ENCODE measurements at regions not wholly inside any gene's neighbourhood (a gene's known extent, or its start where the extent isn't known, plus 50 kb on each side); places are given as distances from the start of the nearest gene placed in this dataset.
"Not testable (repeated sequence)": the region's sequence is repeated elsewhere in the genome, so short reads cannot be mapped to it uniquely, and the experiment has no call there.

DNA sequence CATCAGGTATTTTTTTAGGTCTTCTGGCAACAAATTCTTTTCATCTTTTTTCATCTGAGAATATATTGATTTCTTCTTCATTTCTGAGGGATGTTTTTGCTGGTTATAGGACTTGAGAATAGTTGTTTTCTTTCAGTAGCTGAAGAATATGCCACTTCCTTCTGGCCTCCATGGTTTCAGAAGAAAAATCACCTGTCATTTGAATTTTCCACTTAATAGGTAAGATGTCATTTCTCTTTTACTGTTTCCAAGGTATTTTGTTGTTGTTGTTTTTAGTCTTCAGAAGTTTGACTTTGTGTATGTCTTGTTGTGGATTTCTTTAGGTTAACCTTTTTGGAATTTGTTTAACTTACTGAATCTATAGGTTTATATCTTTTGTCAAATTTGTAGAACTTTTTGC lies 257.8 kb upstream of the AMIGO2 start:
- Histone ChIP-seq H3K4me3 (replicated peaks in 1 of 3; ENCODE audit: insufficient read depth in 1 of 3, low read depth in 2 of 3, low read length in 3 of 3) (no peak overlapping the region), H3K9me3 (ENCODE audit: low read length) (no peaks in the 10 kb centered on the region), H3K4me2 (ENCODE audit: low read depth, low read length) (no peak overlapping the region), H2AFZ (ENCODE audit: low read length) (no peak overlapping the region), H3K9ac (ENCODE audit: insufficient read depth, low read depth, low read length) (no peak overlapping the region), H3K79me2 (ENCODE audit: insufficient read depth, low read length) (no peaks in the 10 kb centered on the region), H3K27me3 (ENCODE audit: control insufficient read depth in 1 of 2, insufficient read depth in 2 of 2, low read length in 2 of 2) (no peaks in the 10 kb centered on the region), H3K36me3 (replicated peaks in 1 of 2; ENCODE audit: control insufficient read depth in 1 of 2, insufficient read depth in 2 of 2, low read length in 2 of 2) (no peaks in the 10 kb centered on the region), H4K20me1 (ENCODE audit: insufficient read depth, low read length) (no peaks in the 10 kb centered on the region), H3K27ac (ENCODE audit: extremely low read length, insufficient read depth, low read length) (no peak overlapping the region), H3K4me1 (ENCODE audit: insufficient read depth, low read length) (no peaks in the 10 kb centered on the region)
- intact Hi-C loops (cut with micrococcal nuclease; ENCODE audit: unreplicated experiment) (no loop called here), in situ Hi-C loops (cut with HindIII; ENCODE audit: extremely low pct_ligation_motif_present, low pct_unique_long_range_greater_than_20kb) (no loop called here)
- ChIA-PET POLR2A (no interaction called here), CTCF (ENCODE audit: low intra/inter-chr PET ratio, low total read pairs) (no interaction called here)
- DNase-seq (ENCODE audit: low spot score): no peak
- ATAC-seq: no peak
- no TSS peak for BruUV-seq (replicated peaks)
- no peak for FAIRE-seq
- TF ChIP-seq SRSF1 (optimal IDR thresholded peaks at IDR 0.05; ENCODE audit: low read depth, low read length) (no peak), ZBTB2 (CRISPR knock-in tag; IDR thresholded peaks at IDR 0.05; ENCODE audit: low read depth) (no peak), SPEN (CRISPR knock-in tag; IDR thresholded peaks at IDR 0.05; ENCODE audit: low read depth) (no peak), FOXO1 (CRISPR knock-in tag; IDR thresholded peaks at IDR 0.05) (no peak), GPBP1L1 (CRISPR knock-in tag; IDR thresholded peaks at IDR 0.05) (no peak)
- TF ChIP-seq, protein P1, sequence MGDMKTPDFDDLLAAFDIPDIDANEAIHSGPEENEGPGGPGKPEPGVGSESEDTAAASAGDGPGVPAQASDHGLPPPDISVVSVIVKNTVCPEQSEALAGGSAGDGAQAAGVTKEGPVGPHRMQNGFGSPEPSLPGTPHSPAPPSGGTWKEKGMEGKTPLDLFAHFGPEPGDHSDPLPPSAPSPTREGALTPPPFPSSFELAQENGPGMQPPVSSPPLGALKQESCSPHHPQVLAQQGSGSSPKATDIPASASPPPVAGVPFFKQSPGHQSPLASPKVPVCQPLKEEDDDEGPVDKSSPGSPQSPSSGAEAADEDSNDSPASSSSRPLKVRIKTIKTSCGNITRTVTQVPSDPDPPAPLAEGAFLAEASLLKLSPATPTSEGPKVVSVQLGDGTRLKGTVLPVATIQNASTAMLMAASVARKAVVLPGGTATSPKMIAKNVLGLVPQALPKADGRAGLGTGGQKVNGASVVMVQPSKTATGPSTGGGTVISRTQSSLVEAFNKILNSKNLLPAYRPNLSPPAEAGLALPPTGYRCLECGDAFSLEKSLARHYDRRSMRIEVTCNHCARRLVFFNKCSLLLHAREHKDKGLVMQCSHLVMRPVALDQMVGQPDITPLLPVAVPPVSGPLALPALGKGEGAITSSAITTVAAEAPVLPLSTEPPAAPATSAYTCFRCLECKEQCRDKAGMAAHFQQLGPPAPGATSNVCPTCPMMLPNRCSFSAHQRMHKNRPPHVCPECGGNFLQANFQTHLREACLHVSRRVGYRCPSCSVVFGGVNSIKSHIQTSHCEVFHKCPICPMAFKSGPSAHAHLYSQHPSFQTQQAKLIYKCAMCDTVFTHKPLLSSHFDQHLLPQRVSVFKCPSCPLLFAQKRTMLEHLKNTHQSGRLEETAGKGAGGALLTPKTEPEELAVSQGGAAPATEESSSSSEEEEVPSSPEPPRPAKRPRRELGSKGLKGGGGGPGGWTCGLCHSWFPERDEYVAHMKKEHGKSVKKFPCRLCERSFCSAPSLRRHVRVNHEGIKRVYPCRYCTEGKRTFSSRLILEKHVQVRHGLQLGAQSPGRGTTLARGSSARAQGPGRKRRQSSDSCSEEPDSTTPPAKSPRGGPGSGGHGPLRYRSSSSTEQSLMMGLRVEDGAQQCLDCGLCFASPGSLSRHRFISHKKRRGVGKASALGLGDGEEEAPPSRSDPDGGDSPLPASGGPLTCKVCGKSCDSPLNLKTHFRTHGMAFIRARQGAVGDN (CRISPR knock-in tag; IDR thresholded peaks at IDR 0.05): no peak

DNA sequence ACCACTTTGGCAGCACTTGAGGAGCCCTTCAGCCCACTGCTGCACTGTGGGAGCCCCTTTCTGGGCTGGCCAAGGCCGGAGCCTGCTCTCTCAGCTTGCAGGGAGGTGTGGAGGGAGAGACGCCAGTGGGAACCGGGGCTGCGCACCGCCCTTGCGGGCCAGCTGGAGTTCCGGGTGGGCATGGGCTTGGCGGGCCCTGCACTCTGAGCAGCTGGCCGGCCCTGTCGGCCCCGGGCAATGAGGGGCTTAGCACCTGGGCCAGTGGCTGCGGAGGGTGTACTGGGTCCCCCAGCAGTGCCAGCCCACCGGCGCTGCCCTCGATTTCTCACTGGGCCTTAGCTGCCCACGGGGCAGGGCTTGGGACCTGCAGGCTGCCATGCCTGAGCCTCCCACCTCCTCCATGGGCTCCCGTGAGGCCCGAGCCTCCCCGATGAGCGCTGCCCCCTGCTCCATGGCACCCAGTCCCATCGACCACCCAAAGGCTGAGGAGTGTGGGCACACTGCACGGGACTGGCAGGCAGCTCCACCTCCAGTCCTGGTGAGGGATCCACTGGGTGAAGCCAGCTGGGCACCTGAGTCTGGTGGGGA lies 253.6 kb upstream of the AMIGO2 start:
- POLR2A ChIA-PET; H3K79me2 ChIP-seq (ENCODE audit: insufficient read depth, low read length); FAIRE-seq; H3K27ac ChIP-seq (ENCODE audit: extremely low read length, insufficient read depth, low read length); H3K36me3 ChIP-seq (replicated peaks in 1 of 2; ENCODE audit: control insufficient read depth in 1 of 2, insufficient read depth in 2 of 2, low read length in 2 of 2); CTCF ChIA-PET (ENCODE audit: low intra/inter-chr PET ratio, low total read pairs); DNase-seq (ENCODE audit: low spot score); ATAC-seq; H3K9ac ChIP-seq (ENCODE audit: insufficient read depth, low read depth, low read length); H3K4me3 ChIP-seq (replicated peaks in 1 of 3; ENCODE audit: insufficient read depth in 1 of 3, low read depth in 2 of 3, low read length in 3 of 3); H3K9me3 ChIP-seq (ENCODE audit: low read length); H3K27me3 ChIP-seq (ENCODE audit: control insufficient read depth in 1 of 2, insufficient read depth in 2 of 2, low read length in 2 of 2); H4K20me1 ChIP-seq (ENCODE audit: insufficient read depth, low read length); in situ Hi-C loops (cut with HindIII; ENCODE audit: extremely low pct_ligation_motif_present, low pct_unique_long_range_greater_than_20kb); H2AFZ ChIP-seq (ENCODE audit: low read length); H3K4me2 ChIP-seq (ENCODE audit: low read depth, low read length); BruUV-seq (replicated peaks); intact Hi-C loops (cut with micrococcal nuclease; ENCODE audit: unreplicated experiment); H3K4me1 ChIP-seq (ENCODE audit: insufficient read depth, low read length): not testable (repeated sequence)
- WGBS (ENCODE audit: low lambda C conversion rate): 78% methylated on average over 7 of the region's 22 CpGs

All from HepG2 (cell line).